Smooth muscle cell (in vitro differentiated cells): ENCODE measurements at regions not wholly inside any gene's neighbourhood (a gene's known extent, or its start where the extent isn't known, plus 50 kb on each side); places are given as distances from the start of the nearest gene placed in this dataset.

Source experiments
- DNase-seq: peaks from one replicate; lab custom pipeline; 2025; ENCODE audit not compliant: unreplicated experiment; lab: John Stamatoyannopoulos, UW
- H2AFZ ChIP-seq: fragments of 200-600 bp; sonication (generic); 2 replicates; pipeline ENCODE4 v1.6.0; 2016; ENCODE audit warnings: antibody characterized with exemption, low read depth, mild to moderate bottlenecking
- H3F3A ChIP-seq: fragments of 200-600 bp; sonication (generic); 2 replicates; pipeline ENCODE4 v1.6.0; 2017; ENCODE audit warnings: antibody characterized with exemption, low read depth
- H3K27ac ChIP-seq: fragments of 200-600 bp; sonication (generic); 2 replicates; pipeline ENCODE4 v1.5.1; 2016; ENCODE audit warnings: low read depth, mild to moderate bottlenecking
- H3K27me3 ChIP-seq: fragments of 200-600 bp; sonication (generic); 2 replicates; pipeline ENCODE4 v1.6.1; 2016; ENCODE audit warnings: low read depth, mild to moderate bottlenecking
- H3K36me3 ChIP-seq: fragments of 200-600 bp; sonication (generic); 2 replicates; pipeline ENCODE4 v1.5.1; 2016; ENCODE audit warnings: low read depth
- H3K4me1 ChIP-seq: fragments of 200-600 bp; sonication (generic); 2 replicates; pipeline ENCODE4 v1.5.1; 2016; ENCODE audit warnings: low read depth
- H3K4me2 ChIP-seq: fragments of 200-600 bp; sonication (generic); 2 replicates; pipeline ENCODE4 v1.6.0; 2016; ENCODE audit warnings: mild to moderate bottlenecking
- H3K4me3 ChIP-seq: fragments of 200-600 bp; sonication (generic); 2 replicates; pipeline ENCODE4 v1.5.1; 2016; ENCODE audit warnings: mild to moderate bottlenecking
- H3K79me2 ChIP-seq: fragments of 200-600 bp; sonication (generic); 2 replicates; pipeline ENCODE4 v1.6.0; 2016; ENCODE audit warnings: low read depth, mild to moderate bottlenecking
- H3K9ac ChIP-seq: fragments of 200-600 bp; sonication (generic); 2 replicates; pipeline ENCODE4 v1.6.0; 2016; ENCODE audit warnings: low read depth
- H3K9me3 ChIP-seq: fragments of 200-600 bp; sonication (generic); replicated peaks from 2 replicates; pipeline ENCODE4 v1.5.1; 2016; ENCODE audit warnings: low read depth
- H4K20me1 ChIP-seq: fragments of 200-600 bp; sonication (generic); 2 replicates; pipeline ENCODE4 v1.6.0; 2016; ENCODE audit warnings: low read depth
- WGBS: methylation state at CpG from one replicate; pipeline ENCODE4 v1.1.7; 2016; ENCODE audit warnings: low lambda C conversion rate; 5-methylcytosine and 5-hydroxymethylcytosine counted together
- TF ChIP-seq, protein P1 (sequence below): fragments of 200-600 bp; sonication (generic); IDR thresholded peaks from 2 replicates; pipeline ENCODE4 v1.5.1; 2017; ENCODE audit warnings: borderline replicate concordance, mild to moderate bottlenecking, antibody characterized with exemption; ENCODE audit not compliant: insufficient read depth, poor library complexity, severe bottlenecking

DNA sequence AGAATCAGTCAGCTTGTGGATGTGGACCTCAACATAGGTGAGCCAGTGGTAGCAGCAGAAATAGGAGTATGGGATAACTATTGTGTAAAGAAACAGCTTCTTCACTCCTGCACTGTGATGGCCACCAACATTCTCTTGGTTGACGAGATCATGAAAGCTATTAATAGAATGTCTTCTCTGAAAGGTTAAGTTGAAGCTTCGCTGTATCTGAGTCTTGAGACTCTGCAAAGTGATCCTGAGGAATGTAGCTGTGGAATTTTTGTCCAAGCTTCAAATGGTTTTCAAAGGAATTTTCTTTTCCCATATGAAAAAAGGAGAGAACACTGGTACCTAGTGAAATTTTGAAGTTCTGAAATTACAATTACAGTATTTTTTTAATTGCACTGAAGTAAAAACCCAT lies 146.3 kb downstream of the GMNC start:
- H3K4me2 ChIP-seq: no peak overlapping the region
- no peaks in the 10 kb centered on the region for H3K79me2 ChIP-seq
- peaks cover 6% of the 10 kb centered on the region for H3K27me3 ChIP-seq
- H3K27ac ChIP-seq: no peak overlapping the region
- H3F3A ChIP-seq: no peaks in the 10 kb centered on the region
- DNase-seq: no peak
- 63% methylated on average over 2 of the region's 2 CpGs for WGBS
- no peaks in the 10 kb centered on the region for H3K36me3 ChIP-seq
- H2AFZ ChIP-seq: no peak overlapping the region
- TF ChIP-seq, protein P1, sequence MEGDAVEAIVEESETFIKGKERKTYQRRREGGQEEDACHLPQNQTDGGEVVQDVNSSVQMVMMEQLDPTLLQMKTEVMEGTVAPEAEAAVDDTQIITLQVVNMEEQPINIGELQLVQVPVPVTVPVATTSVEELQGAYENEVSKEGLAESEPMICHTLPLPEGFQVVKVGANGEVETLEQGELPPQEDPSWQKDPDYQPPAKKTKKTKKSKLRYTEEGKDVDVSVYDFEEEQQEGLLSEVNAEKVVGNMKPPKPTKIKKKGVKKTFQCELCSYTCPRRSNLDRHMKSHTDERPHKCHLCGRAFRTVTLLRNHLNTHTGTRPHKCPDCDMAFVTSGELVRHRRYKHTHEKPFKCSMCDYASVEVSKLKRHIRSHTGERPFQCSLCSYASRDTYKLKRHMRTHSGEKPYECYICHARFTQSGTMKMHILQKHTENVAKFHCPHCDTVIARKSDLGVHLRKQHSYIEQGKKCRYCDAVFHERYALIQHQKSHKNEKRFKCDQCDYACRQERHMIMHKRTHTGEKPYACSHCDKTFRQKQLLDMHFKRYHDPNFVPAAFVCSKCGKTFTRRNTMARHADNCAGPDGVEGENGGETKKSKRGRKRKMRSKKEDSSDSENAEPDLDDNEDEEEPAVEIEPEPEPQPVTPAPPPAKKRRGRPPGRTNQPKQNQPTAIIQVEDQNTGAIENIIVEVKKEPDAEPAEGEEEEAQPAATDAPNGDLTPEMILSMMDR: no peak
- no peak overlapping the region for H3K4me3 ChIP-seq
- H3K4me1 ChIP-seq: no peaks in the 10 kb centered on the region
- H3K9ac ChIP-seq: no peak overlapping the region
- H3K9me3 ChIP-seq: no peaks in the 10 kb centered on the region
- H4K20me1 ChIP-seq: no peaks in the 10 kb centered on the region

DNA sequence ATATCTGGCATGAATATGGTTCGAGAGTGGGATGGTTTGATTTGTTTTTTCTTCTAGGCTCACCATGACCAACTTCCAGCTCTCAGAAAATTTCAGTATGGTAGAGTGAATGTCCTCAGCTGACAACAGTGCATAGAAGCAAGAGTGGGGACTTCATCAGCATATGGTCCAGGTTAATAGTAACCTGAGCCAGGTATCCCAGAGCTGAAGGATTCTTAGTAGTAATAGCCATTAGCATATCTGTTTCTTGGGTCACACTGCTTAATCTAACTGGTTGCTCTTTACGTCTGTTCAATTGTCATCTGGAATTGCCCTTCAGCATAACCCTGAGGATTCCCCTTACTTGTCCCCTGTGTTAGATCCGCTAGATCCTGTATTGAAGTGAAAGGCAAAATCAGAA lies 151.8 kb downstream of the GMNC start:
- no peak for DNase-seq
- Histone ChIP-seq H4K20me1 (no peaks in the 10 kb centered on the region), H3K9me3 (no peaks in the 10 kb centered on the region), H3K9ac (no peak overlapping the region), H3K4me1 (no peaks in the 10 kb centered on the region), H3K36me3 (no peaks in the 10 kb centered on the region), H3K27ac (no peak overlapping the region), H3K4me2 (no peak overlapping the region), H3F3A (no peaks in the 10 kb centered on the region), H3K79me2 (no peaks in the 10 kb centered on the region), H3K27me3 (peaks cover 6% of the 10 kb centered on the region), H2AFZ (no peak overlapping the region), H3K4me3 (no peak overlapping the region)
- 85% methylated on average over 3 of the region's 3 CpGs for WGBS
- TF ChIP-seq, protein P1: no peak

DNA sequence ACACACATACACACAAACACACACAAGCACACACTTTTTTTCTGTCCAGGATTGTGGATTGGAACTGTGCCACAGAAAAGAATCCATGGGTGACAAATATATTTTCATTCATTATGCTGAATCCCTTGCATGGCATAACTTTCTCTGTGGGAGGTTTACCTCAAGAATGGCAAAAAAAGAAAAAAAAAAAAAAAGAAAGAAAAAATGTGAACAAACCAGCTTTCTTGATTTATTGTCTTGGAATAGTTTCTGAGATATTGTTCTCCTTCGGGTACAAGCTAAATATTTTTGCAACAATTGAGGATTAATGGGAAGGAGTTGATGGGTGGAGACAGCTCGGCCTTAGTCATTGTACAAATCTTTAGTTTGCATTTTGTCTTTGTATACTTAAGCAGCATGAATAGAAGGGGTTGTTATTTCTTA lies 153.1 kb downstream of the GMNC start:
- Histone ChIP-seq H3K27ac (no peak overlapping the region), H3K4me2 (no peak overlapping the region), H2AFZ (no peak overlapping the region), H3K27me3 (peaks cover 6% of the 10 kb centered on the region), H3K79me2 (no peaks in the 10 kb centered on the region), H4K20me1 (no peaks in the 10 kb centered on the region), H3K36me3 (no peaks in the 10 kb centered on the region), H3K4me3 (no peak overlapping the region), H3K9ac (no peak overlapping the region), H3F3A (no peaks in the 10 kb centered on the region), H3K9me3 (no peaks in the 10 kb centered on the region), H3K4me1 (no peaks in the 10 kb centered on the region)
- WGBS: 65% methylated on average over 2 of the region's 2 CpGs
- DNase-seq: no peak
- TF ChIP-seq, protein P1: no peak
